ENCODE measurements at regions not wholly inside any gene's neighbourhood (a gene's known extent, or its start where the extent isn't known, plus 50 kb on each side); places are given as distances from the start of the nearest gene placed in this dataset.

DNA sequence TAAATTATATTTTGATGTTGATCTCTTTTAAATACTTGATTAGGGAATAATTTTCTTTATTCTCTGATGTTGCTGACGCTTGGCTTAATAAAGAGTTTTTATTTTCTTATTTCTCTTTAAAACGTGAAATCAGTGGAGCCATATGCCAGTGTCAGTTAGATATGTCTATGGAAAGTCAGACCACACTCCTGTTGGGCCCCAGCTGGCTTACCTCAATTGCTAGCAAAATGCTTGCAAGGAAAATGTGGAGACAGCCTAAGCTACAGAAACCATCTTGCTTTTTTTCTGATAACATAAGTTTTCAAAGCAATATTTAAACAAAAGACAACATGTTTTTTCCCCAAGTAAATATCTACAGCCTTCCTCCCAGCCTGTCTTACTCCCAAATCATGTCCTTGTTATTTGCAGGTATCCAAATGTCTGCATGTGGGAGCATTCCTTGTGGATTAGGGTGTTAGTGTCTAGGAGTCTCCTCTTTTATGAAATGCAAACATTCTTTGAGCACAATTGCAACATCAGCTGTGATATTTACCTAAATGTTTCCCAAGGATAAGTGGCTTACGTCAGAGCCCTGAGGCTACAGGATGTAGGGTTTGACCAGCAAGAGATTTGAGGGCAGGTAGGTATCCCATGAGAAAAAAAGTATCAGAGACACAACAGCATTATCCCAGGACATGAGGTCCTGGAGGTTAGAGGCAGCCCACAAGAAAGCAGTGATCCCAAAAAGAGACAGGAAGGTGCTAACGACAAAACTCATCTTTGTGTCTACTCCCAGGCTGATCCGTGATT is 117.2 kb upstream of the KCNJ15 start:
- no peaks in the 10 kb centered on the region for H3K4me1 ChIP-seq (ENCODE audit: insufficient read depth, low read length)
- no peak overlapping the region for H3K9ac ChIP-seq (ENCODE audit: low read depth, low read length)
- H3K27me3 ChIP-seq (ENCODE audit: insufficient read depth, low read length) = no peaks in the 10 kb centered on the region
- H3K27ac ChIP-seq (ENCODE audit: low read length) = no peak overlapping the region
- no peak overlapping the region for H3K4me3 ChIP-seq (ENCODE audit: low read length)
- H3K9me3 ChIP-seq (ENCODE audit: insufficient read depth, low read depth, low read length) = no peaks in the 10 kb centered on the region
- no peaks in the 10 kb centered on the region for H3K36me3 ChIP-seq (ENCODE audit: insufficient read depth, low read depth, low read length)

DNA sequence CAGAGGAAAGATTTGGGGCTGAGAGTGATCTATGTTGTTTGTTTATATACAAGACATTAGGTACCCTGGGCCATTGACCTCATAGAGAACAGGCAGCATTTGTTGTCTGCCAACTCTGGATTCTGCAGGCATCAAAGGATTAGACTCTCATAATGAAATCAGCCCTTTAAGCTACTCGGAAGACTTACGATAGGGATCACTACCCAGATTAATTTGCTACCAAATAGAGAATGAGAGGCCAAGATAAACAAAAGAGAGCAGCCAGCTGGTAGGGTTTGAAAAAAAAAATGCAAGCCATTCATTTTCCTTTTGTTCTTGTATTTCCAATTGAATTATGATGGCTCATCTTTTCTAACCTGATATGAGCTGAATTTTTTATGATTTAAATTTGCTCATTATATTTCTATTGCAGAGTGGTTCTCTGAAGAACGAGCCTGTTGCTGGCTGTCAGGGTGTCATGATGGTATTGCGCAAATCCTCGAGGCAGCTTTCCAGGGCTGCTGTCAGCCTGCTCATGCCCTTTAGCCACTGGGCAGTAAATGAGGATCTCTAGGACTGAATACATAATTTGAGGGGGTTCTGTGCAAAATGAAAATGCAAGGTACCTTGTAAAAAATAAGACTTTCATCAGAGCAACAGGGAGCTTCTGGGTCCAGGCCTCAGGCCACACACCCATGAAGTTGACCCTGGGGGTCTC is 116.4 kb upstream of the KCNJ15 start:
- peaks cover 1% of the 10 kb centered on the region; the same call in 1 of the 2 replicates for H3K9me3 ChIP-seq (ENCODE audit: insufficient read depth, low read depth, low read length)
- H3K9ac ChIP-seq (ENCODE audit: low read depth, low read length) = no peak overlapping the region
- no peak overlapping the region for H3K4me3 ChIP-seq (ENCODE audit: low read length)
- no peaks in the 10 kb centered on the region for H3K36me3 ChIP-seq (ENCODE audit: insufficient read depth, low read depth, low read length)
- H3K27me3 ChIP-seq (ENCODE audit: insufficient read depth, low read length) = no peaks in the 10 kb centered on the region
- H3K27ac ChIP-seq (ENCODE audit: low read length) = no peak overlapping the region
- H3K4me1 ChIP-seq (ENCODE audit: insufficient read depth, low read length) = no peaks in the 10 kb centered on the region

DNA sequence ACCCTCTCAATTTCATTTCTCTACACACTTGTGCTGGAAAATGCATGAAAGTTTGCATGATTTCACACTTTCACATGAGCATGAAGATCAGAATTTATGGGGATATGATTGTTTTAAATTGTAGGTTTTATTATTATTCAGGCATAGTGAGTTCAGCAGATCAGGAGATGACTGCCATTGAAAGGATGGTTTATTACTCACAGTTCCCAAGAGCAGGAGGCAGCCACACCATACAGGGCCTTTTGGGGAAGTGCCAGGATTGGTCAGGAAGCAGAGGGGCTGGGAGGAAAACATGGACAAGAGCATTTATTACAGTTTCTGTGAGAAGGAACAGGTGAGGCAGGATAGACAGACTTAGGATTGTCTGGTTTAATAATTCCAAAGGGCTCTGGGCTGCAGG is 114.6 kb upstream of the KCNJ15 start:
- H3K27me3 ChIP-seq (ENCODE audit: insufficient read depth, low read length) = no peaks in the 10 kb centered on the region
- no peak overlapping the region for H3K9ac ChIP-seq (ENCODE audit: low read depth, low read length)
- H3K9me3 ChIP-seq (ENCODE audit: insufficient read depth, low read depth, low read length) = peaks cover 5% of the 10 kb centered on the region; the same call in 1 of the 2 replicates
- H3K27ac ChIP-seq (ENCODE audit: low read length) = no peak overlapping the region
- no peak overlapping the region for H3K4me3 ChIP-seq (ENCODE audit: low read length)
- H3K4me1 ChIP-seq (ENCODE audit: insufficient read depth, low read length) = no peaks in the 10 kb centered on the region
- no peaks in the 10 kb centered on the region for H3K36me3 ChIP-seq (ENCODE audit: insufficient read depth, low read depth, low read length)

DNA sequence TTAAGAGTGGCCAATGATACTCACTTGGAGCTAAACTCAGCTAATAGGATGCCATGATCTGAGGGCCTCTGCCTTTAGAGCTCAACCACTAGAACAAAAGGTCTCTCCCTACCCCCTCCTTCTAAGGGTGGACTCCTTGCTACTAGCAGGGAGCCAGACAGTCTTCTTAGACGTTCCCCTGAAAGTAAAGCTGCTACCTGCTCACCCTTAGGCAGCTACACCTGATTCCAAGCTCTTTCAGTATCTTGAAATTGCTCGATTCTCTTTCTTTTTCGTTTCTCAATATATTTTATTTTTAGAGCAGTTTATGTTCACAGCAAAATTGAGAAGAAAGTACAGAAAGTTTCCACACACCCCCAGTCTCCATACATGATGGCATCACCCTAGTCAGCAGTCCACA is 112.6 kb upstream of the KCNJ15 start:
- H3K27ac ChIP-seq (ENCODE audit: low read length) = no peak overlapping the region
- no peaks in the 10 kb centered on the region for H3K27me3 ChIP-seq (ENCODE audit: insufficient read depth, low read length)
- no peaks in the 10 kb centered on the region for H3K4me1 ChIP-seq (ENCODE audit: insufficient read depth, low read length)
- H3K36me3 ChIP-seq (ENCODE audit: insufficient read depth, low read depth, low read length) = no peaks in the 10 kb centered on the region
- H3K9ac ChIP-seq (ENCODE audit: low read depth, low read length) = no peak overlapping the region
- peaks cover 5% of the 10 kb centered on the region; the same call in 1 of the 2 replicates for H3K9me3 ChIP-seq (ENCODE audit: insufficient read depth, low read depth, low read length)
- no peak overlapping the region for H3K4me3 ChIP-seq (ENCODE audit: low read length)

DNA sequence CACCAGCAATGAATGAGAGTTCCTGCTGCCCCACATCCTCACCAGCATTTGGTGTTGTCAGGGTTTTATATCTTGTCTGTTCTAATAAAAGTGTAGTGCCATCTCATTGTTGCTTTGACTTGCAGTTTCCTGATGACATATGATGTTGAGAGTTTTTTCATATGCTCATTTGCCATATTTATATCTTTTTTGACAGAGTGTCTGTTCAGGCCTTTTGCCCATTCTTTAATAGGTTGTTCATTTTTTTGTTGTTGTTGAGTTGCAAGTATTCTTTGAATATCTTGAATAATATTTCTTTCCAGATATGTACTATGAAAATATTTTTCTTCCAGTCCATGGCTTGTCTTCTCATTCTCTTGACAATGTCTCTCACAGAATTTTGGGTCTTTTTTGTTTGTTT is 111.7 kb upstream of the KCNJ15 start:
- peaks cover 5% of the 10 kb centered on the region; the same call in 1 of the 2 replicates for H3K9me3 ChIP-seq (ENCODE audit: insufficient read depth, low read depth, low read length)
- no peak overlapping the region for H3K27ac ChIP-seq (ENCODE audit: low read length)
- H3K27me3 ChIP-seq (ENCODE audit: insufficient read depth, low read length) = no peaks in the 10 kb centered on the region
- H3K9ac ChIP-seq (ENCODE audit: low read depth, low read length) = no peak overlapping the region
- no peaks in the 10 kb centered on the region for H3K36me3 ChIP-seq (ENCODE audit: insufficient read depth, low read depth, low read length)
- H3K4me1 ChIP-seq (ENCODE audit: insufficient read depth, low read length) = 0 out of 2 replicates have a peak, but pooled peaks cover 5% of the 10 kb centered on the region
- no peak overlapping the region for H3K4me3 ChIP-seq (ENCODE audit: low read length)

DNA sequence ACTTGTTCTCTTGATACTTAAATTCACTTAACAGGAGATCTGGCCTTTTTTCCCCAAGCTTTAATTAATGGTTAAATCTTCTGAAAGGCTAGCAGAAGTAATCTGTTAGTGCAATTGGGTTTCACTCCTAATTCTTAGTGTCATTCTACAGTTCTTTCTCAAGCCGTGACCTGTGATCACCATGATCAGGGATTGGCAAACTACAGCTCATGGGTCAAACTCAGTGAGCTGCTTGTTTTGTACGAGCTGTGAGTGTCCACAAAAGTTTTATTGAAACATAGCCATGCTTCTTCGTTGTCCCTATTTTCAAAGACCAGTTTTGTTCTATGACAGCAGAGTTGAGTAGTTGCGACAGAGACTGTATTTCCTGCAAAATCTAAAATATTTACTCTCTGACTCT is 109.4 kb upstream of the KCNJ15 start:
- H3K27ac ChIP-seq (ENCODE audit: low read length) = no peak overlapping the region
- H3K9ac ChIP-seq (ENCODE audit: low read depth, low read length) = no peak overlapping the region
- no peak overlapping the region for H3K4me3 ChIP-seq (ENCODE audit: low read length)
- H3K9me3 ChIP-seq (ENCODE audit: insufficient read depth, low read depth, low read length) = peaks cover 5% of the 10 kb centered on the region; the same call in 1 of the 2 replicates
- H3K27me3 ChIP-seq (ENCODE audit: insufficient read depth, low read length) = no peaks in the 10 kb centered on the region
- H3K36me3 ChIP-seq (ENCODE audit: insufficient read depth, low read depth, low read length) = no peaks in the 10 kb centered on the region
- H3K4me1 ChIP-seq (ENCODE audit: insufficient read depth, low read length) = peaks cover 15% of the 10 kb centered on the region

DNA sequence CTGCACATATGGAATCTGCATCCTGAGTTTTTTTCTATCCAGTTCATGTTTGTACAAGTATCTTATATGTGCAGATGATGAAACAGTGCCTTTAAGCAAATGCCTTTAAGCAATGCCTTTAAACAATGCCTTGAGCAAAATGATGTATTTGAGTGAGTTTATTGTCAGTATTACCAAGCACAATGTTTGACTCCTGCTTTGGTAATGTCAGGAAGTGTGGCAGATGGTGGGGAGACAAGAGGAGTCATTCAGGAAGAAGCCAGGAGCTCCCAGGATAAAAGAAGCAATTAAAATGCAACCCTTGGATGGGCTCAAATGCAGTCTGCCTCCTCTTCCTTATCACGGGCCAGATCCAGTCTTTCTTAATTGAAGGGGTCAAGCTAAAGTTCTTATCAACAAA is 108.7 kb upstream of the KCNJ15 start:
- H3K9ac ChIP-seq (ENCODE audit: low read depth, low read length) = no peak overlapping the region
- H3K27me3 ChIP-seq (ENCODE audit: insufficient read depth, low read length) = no peaks in the 10 kb centered on the region
- H3K4me1 ChIP-seq (ENCODE audit: insufficient read depth, low read length) = peaks cover 18% of the 10 kb centered on the region
- H3K4me3 ChIP-seq (ENCODE audit: low read length) = no peak overlapping the region
- peaks cover 5% of the 10 kb centered on the region; the same call in 1 of the 2 replicates for H3K9me3 ChIP-seq (ENCODE audit: insufficient read depth, low read depth, low read length)
- no peaks in the 10 kb centered on the region for H3K36me3 ChIP-seq (ENCODE audit: insufficient read depth, low read depth, low read length)
- no peak overlapping the region for H3K27ac ChIP-seq (ENCODE audit: low read length)

DNA sequence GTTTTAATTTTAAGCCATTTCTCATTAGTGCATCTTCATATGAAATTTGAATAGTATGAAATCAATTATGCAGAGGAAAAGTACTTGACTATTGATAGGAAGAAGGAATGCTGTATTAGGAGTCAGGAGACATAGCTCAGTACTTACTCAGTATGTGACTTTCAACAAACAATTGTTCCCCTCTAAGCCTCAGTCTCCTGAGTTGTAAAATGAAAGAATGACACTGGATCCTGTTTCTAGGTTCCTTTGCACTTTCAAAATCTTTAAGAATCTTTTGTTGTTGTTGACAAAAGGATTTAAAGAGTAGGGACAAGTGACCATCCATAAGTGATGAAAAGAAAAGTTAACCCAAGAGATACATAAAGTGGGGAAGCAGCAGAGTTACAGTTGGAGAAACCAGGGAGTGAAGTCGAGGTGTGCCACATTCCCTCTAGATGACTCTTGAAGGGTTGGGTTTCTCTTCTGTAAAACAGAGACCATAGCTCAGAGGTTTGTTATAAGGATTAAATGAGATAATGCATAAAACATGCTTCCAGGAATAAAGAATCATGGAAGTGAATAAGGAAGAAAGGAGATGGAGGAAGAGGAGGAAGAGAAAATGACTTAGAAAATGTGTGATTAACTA is 105.7 kb upstream of the KCNJ15 start:
- Histone ChIP-seq H3K4me3 (ENCODE audit: low read length) (no peak overlapping the region), H3K9ac (ENCODE audit: low read depth, low read length) (no peak overlapping the region), H3K27me3 (ENCODE audit: insufficient read depth, low read length) (no peaks in the 10 kb centered on the region), H3K27ac (ENCODE audit: low read length) (no peak overlapping the region), H3K9me3 (ENCODE audit: insufficient read depth, low read depth, low read length) (no peaks in the 10 kb centered on the region), H3K4me1 (ENCODE audit: insufficient read depth, low read length) (peaks cover 18% of the 10 kb centered on the region), H3K36me3 (ENCODE audit: insufficient read depth, low read depth, low read length) (no peaks in the 10 kb centered on the region)

DNA sequence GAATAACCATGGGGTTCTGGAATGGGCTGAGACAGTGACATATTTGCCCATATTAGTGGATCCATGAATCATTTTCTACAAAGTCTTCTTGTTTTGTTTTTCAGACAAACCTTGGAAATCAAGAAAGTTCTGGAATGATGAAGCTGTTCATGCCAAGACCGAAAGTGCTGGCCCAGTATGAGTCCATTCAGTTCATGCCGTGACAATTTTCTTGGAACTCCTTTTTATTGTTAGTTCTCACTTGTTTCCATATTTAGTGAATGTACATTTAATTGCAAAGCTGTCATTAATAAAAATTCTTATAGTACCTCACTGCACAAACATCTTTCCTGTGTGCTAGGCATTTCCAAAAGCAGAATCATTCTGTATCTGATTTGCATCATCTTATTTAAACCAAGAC is 100.6 kb upstream of the KCNJ15 start:
- no peak overlapping the region for H3K9ac ChIP-seq (ENCODE audit: low read depth, low read length)
- no peaks in the 10 kb centered on the region for H3K9me3 ChIP-seq (ENCODE audit: insufficient read depth, low read depth, low read length)
- H3K4me3 ChIP-seq (ENCODE audit: low read length) = no peak overlapping the region
- no peak overlapping the region for H3K27ac ChIP-seq (ENCODE audit: low read length)
- H3K4me1 ChIP-seq (ENCODE audit: insufficient read depth, low read length) = peaks cover 5% of the 10 kb centered on the region
- H3K27me3 ChIP-seq (ENCODE audit: insufficient read depth, low read length) = no peaks in the 10 kb centered on the region
- no peaks in the 10 kb centered on the region for H3K36me3 ChIP-seq (ENCODE audit: insufficient read depth, low read depth, low read length)

DNA sequence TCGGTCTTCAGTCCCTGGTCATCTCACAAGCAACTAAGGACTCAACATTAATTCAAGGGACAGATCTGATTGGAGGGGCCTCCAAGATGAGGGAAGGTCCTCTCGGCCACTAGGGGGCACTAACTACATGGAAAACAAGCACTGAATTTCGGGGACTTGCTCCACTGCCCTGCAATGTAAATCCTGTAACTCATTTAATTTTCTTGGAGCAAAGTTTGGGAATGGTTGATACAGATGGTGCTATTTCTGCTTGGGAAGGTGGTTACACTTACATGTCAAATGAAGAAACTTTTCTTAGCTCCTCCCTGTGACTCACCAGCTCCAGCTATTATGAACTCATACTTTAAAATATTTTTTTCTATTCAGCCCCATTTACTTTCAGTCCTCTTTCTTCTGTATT is 97.4 kb upstream of the KCNJ15 start:
- Histone ChIP-seq H3K9ac (ENCODE audit: low read depth, low read length) (no peak overlapping the region), H3K27ac (ENCODE audit: low read length) (no peak overlapping the region), H3K4me3 (ENCODE audit: low read length) (no peak overlapping the region), H3K36me3 (ENCODE audit: insufficient read depth, low read depth, low read length) (no peaks in the 10 kb centered on the region), H3K27me3 (ENCODE audit: insufficient read depth, low read length) (no peaks in the 10 kb centered on the region), H3K9me3 (ENCODE audit: insufficient read depth, low read depth, low read length) (no peaks in the 10 kb centered on the region), H3K4me1 (ENCODE audit: insufficient read depth, low read length) (no peaks in the 10 kb centered on the region)

DNA sequence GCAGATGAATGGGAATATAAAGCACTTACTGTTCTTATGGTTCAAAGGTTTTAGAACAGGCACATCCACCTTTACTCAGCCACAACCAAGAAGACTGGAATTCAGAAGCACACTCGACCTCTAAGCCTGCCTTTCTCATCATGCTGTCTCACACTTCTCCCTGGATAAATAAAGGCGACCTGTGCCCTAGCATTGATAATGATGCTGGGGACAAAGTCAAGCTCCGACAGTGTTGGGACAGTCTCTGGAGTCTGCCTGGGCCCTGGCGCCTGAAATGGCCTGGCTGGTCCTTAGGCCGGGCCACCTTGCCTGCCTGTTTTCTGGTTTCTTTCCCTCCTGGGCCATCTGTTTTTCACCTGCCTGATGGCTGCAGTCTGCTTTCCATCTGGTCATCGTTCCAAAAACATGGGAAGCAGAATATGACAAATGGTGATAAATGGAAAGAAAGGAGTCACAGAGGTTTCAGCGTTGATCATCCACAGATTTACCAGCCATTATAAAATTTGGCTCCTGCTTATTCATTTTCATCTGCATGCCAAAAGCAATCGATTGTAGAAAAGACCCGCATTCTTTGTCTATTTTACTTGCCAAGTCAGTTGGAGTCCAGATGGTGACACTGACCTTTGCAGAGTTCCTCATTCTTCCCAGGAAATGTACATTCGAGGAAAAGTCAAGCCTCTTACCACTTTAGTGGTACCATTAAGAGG is 91.2 kb upstream of the KCNJ15 start:
- no peaks in the 10 kb centered on the region for H3K36me3 ChIP-seq (ENCODE audit: insufficient read depth, low read depth, low read length)
- peaks cover 2% of the 10 kb centered on the region for H3K4me1 ChIP-seq (ENCODE audit: insufficient read depth, low read length)
- H3K9ac ChIP-seq (ENCODE audit: low read depth, low read length) = no peak overlapping the region
- H3K27me3 ChIP-seq (ENCODE audit: insufficient read depth, low read length) = no peaks in the 10 kb centered on the region
- H3K27ac ChIP-seq (ENCODE audit: low read length) = no peak overlapping the region
- no peaks in the 10 kb centered on the region for H3K9me3 ChIP-seq (ENCODE audit: insufficient read depth, low read depth, low read length)
- no peak overlapping the region for H3K4me3 ChIP-seq (ENCODE audit: low read length)
